ENCODE measurements at regions not wholly inside any gene's neighbourhood (a gene's known extent, or its start where the extent isn't known, plus 50 kb on each side); places are given as distances from the start of the nearest gene placed in this dataset.

DNA sequence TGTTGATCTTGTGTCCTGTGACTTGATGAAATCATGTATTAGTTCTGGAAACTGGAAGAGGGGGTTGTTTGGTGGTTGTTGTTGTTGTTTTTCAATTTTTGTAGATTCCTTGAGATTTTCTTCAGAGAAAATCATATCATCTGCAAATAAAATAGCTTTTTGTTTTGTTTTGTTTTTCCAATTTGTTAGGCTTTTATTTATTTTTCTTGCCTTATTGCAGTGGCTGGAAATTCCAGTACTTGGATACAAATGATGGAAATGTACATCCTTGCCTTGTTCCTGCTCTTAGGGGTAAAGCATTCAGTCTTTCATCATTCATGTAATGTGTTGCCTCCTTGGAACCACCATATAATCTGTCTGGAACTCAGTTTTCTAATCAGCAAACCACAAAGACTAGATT, 50.3 kb upstream of the TRIB2 start:
- ChIA-PET POLR2A (no interaction called here), CTCF (no interaction called here)
- Histone ChIP-seq H3K27ac (no peak overlapping the region), H3K4me3 (no peak overlapping the region), H3K4me1 (no peaks in the 10 kb centered on the region), H3K9me3 (0 out of 3 replicates have a peak, but pooled peaks cover 2% of the 10 kb centered on the region), H3K4me2 (no peak overlapping the region)
- FAIRE-seq (no peak), DNase-seq (ENCODE audit: low read depth in 1 of 2, low spot score in 1 of 2) (no peak), ATAC-seq (no peak)
- TF ChIP-seq ESRRA (IDR thresholded peaks at IDR 0.05; ENCODE audit: borderline replicate concordance, low read length) (no peak), CBX8 (IDR thresholded peaks at IDR 0.05) (no peak), MAFK (IDR thresholded peaks at IDR 0.05; ENCODE audit: partially characterized antibody) (no peak), EHF (CRISPR knock-in tag; IDR thresholded peaks at IDR 0.05) (no peak), KDM5A (IDR thresholded peaks at IDR 0.05) (no peak), RAD21 (conservative IDR thresholded peaks at IDR 0.05 in 1 of 2, IDR thresholded peaks at IDR 0.05 in 1 of 2) (no peak), RNF2 (IDR thresholded peaks at IDR 0.05; ENCODE audit: borderline replicate concordance, low read depth) (no peak), FOSL2 (IDR thresholded peaks at IDR 0.05) (no peak), FOSL2 (CRISPR knock-in tag; IDR thresholded peaks at IDR 0.05) (no peak), GATA3 (IDR thresholded peaks at IDR 0.05; ENCODE audit: borderline replicate concordance) (no peak), HMGXB4 (CRISPR knock-in tag; IDR thresholded peaks at IDR 0.05; ENCODE audit: borderline replicate concordance) (no peak), CEBPB (IDR thresholded peaks at IDR 0.05) (no peak), POLR2AphosphoS2 (conservative IDR thresholded peaks at IDR 0.05; ENCODE audit: low read length) (no peak), E2F6 (IDR thresholded peaks at IDR 0.05; ENCODE audit: borderline replicate concordance, low read depth) (no peak), NPAS2 (CRISPR knock-in tag; IDR thresholded peaks at IDR 0.05; ENCODE audit: borderline replicate concordance) (no peak), MAZ (IDR thresholded peaks at IDR 0.05; ENCODE audit: borderline replicate concordance, low read depth, low read length) (no peak), MYC (IDR thresholded peaks at IDR 0.05; ENCODE audit: borderline replicate concordance, low read length) (no peak), HDAC2 (IDR thresholded peaks at IDR 0.05) (no peak)

Small RNAs in the stretch of these regions (small RNA-seq; reads per million reads assigned to genes)
- gene MIR3681: 0 reads per million in 6 experiments
- gene RF00093: 0 reads per million in 6 experiments
- gene RNU6-843P: 0 reads per million in 6 experiments

All from A549 (cell line).